OCI-LY1 (cell line): ENCODE measurements at regions not wholly inside any gene's neighbourhood (a gene's known extent, or its start where the extent isn't known, plus 50 kb on each side); places are given as distances from the start of the nearest gene placed in this dataset.

Experiments used
- H2AFZ ChIP-seq: fragments of 200-600 bp; sonication (generic), shearing (Covaris generic); 2 replicates; pipeline ENCODE4 v1.6.0; 2014; ENCODE audit warnings: antibody characterized with exemption, mild to moderate bottlenecking, low read length
- H3F3A ChIP-seq: fragments of 200-600 bp; sonication (generic), shearing (Covaris generic); 2 replicates; pipeline ENCODE4 v1.6.0; 2014; ENCODE audit warnings: mild to moderate bottlenecking, antibody characterized with exemption, low read length, moderate library complexity; ENCODE audit not compliant: insufficient read depth
- H3K27ac ChIP-seq: fragments of 200-600 bp; sonication (generic); 2 replicates; pipeline ENCODE4 v1.5.1; 2014; ENCODE audit warnings: low read length, mixed run types, mild to moderate bottlenecking, low read depth; ENCODE audit not compliant: poor library complexity, severe bottlenecking
- H3K27me3 ChIP-seq: fragments of 200-600 bp; sonication (generic); 2 replicates; pipeline ENCODE4 v1.6.0; 2014; ENCODE audit warnings: antibody characterized with exemption, mild to moderate bottlenecking, low read length, moderate library complexity; ENCODE audit not compliant: insufficient read depth
- H3K36me3 ChIP-seq: fragments of 200-600 bp; sonication (generic); 2 replicates; pipeline ENCODE4 v1.6.1; 2014; ENCODE audit warnings: mild to moderate bottlenecking, antibody characterized with exemption, low read length, moderate library complexity, mixed read lengths; ENCODE audit not compliant: insufficient read depth
- H3K4me1 ChIP-seq: fragments of 200-600 bp; sonication (generic); 2 replicates; pipeline ENCODE4 v1.5.1; 2014; ENCODE audit warnings: mild to moderate bottlenecking, low read length, moderate library complexity; ENCODE audit not compliant: insufficient read depth, severe bottlenecking
- H3K4me2 ChIP-seq: fragments of 200-600 bp; sonication (generic), shearing (Covaris generic); 2 replicates; pipeline ENCODE4 v1.6.1; 2014; ENCODE audit warnings: low read length
- H3K4me3 ChIP-seq: fragments of 200-600 bp; sonication (generic); 2 replicates; pipeline ENCODE4 v1.5.1; 2014; ENCODE audit warnings: low read length, low read depth, mild to moderate bottlenecking, mixed read lengths; ENCODE audit not compliant: poor library complexity, severe bottlenecking
- H3K79me2 ChIP-seq: fragments of 200-600 bp; shearing (Covaris generic); 2 replicates; pipeline ENCODE4 v1.6.1; 2016; ENCODE audit warnings: mixed run types, low read length, mixed read lengths; ENCODE audit not compliant: insufficient read depth
- H3K9ac ChIP-seq: fragments of 200-600 bp; sonication (generic), shearing (Covaris generic); 2 replicates; pipeline ENCODE4 v1.6.1; 2014; ENCODE audit warnings: mild to moderate bottlenecking, low read length, mixed read lengths
- H3K9me2 ChIP-seq: fragments of 200-600 bp; sonication (generic), shearing (Covaris generic); 2 replicates; pipeline ENCODE4 v1.6.1; 2014; ENCODE audit warnings: low read depth, mild to moderate bottlenecking, low read length, mixed read lengths
- H3K9me3 ChIP-seq: fragments of 200-600 bp; shearing (Covaris generic); 2 replicates; pipeline ENCODE4 v1.6.1; 2014; ENCODE audit warnings: low read length, mixed read lengths
- H4K20me1 ChIP-seq: fragments of 200-600 bp; sonication (generic), shearing (Covaris generic); 2 replicates; pipeline ENCODE4 v1.6.0; 2016; ENCODE audit warnings: mild to moderate bottlenecking, low read length; ENCODE audit not compliant: insufficient read depth
- EZH2 ChIP-seq: fragments of 200-600 bp; sonication (generic), shearing (Covaris generic); IDR thresholded peaks from 2 replicates; pipeline ENCODE4 v1.8.0; 2017; ENCODE audit warnings: borderline replicate concordance, mixed run types, mild to moderate bottlenecking, antibody characterized with exemption, low read length, moderate library complexity, mixed read lengths
- TF ChIP-seq, protein P1 (sequence below): fragments of 200-600 bp; sonication (generic), shearing (Covaris generic); IDR thresholded peaks from 2 replicates; pipeline ENCODE4 v1.5.1; 2017; ENCODE audit warnings: mild to moderate bottlenecking, antibody characterized with exemption, low read length, moderate library complexity, mixed read lengths

DNA sequence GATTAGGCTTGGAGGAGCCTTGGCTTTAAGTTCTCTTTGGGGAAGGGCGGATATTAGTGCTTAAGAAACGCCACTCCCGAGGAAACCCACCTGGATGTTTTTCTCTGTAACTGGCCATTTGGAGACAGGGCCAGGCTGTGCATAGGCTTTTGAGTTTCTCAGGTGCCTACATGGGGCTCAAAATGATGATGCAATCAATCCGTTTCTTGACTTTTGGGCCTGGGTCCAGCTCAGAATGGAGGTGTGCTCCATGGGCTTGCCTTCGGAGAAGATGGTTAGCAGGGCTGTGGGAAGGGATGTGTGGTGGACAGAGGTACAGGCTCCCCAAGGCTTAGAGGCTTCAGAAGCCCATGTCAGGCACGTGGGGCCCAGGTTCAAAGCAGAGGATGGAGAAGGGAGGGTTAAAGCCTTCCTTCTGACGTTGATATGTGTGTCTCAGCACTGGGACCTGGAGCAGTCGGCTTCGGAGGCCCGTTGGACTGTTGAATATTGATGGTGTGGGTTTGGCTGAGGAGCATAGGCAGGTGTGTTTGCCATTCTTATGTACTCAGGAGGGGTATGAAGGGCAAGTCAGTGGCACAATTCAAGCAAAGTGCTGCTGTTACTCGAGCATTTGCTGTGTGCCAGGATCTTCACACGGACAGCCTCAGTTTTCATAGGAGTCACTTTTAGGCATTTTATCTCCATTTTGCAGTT is 82.8 kb downstream of the SLC25A47 start:
- no peak overlapping the region for H3K9ac ChIP-seq
- TF ChIP-seq EZH2, result no peak
- TF ChIP-seq, protein P1, sequence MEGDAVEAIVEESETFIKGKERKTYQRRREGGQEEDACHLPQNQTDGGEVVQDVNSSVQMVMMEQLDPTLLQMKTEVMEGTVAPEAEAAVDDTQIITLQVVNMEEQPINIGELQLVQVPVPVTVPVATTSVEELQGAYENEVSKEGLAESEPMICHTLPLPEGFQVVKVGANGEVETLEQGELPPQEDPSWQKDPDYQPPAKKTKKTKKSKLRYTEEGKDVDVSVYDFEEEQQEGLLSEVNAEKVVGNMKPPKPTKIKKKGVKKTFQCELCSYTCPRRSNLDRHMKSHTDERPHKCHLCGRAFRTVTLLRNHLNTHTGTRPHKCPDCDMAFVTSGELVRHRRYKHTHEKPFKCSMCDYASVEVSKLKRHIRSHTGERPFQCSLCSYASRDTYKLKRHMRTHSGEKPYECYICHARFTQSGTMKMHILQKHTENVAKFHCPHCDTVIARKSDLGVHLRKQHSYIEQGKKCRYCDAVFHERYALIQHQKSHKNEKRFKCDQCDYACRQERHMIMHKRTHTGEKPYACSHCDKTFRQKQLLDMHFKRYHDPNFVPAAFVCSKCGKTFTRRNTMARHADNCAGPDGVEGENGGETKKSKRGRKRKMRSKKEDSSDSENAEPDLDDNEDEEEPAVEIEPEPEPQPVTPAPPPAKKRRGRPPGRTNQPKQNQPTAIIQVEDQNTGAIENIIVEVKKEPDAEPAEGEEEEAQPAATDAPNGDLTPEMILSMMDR, result no peak
- no peak overlapping the region for H3K4me2 ChIP-seq
- H3K4me1 ChIP-seq, result no peaks in the 10 kb centered on the region
- H3F3A ChIP-seq, result no peaks in the 10 kb centered on the region
- no peak overlapping the region for H2AFZ ChIP-seq
- H4K20me1 ChIP-seq, result no peaks in the 10 kb centered on the region
- no peaks in the 10 kb centered on the region for H3K9me2 ChIP-seq
- no peak overlapping the region for H3K27ac ChIP-seq
- no peaks in the 10 kb centered on the region for H3K36me3 ChIP-seq
- no peak overlapping the region for H3K4me3 ChIP-seq
- H3K79me2 ChIP-seq, result no peaks in the 10 kb centered on the region
- no peaks in the 10 kb centered on the region for H3K27me3 ChIP-seq
- H3K9me3 ChIP-seq, result no peaks in the 10 kb centered on the region

DNA sequence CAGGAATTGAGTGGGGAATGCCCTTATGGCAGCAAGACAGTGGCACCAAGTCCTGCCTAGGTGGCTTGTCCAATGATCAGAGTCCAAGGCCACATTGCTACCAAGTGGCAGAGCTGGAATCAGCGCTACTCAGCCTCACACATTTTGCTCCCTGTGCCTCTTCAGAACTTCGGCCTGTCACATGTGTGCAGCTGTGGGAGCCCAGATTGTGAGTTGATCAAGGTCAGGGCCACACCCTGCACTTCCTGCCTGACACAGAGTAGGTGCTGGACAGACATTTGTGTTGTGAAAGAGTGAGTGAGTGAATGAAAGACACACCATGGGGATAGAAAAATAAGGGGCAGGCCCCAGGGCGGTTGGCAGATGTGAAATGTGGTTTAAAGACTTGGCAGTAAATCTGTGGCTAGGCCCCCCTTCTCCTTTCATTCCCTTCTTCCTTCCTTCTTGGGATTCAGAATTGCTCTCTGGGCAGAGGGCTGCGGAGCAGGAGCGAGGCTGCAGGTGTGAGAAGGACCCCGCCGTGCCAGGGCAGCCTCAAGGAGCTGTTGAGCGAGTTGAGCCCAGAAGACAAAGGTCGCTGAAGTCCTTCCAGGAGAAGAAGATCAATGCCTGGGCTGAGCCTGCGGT is 83.5 kb downstream of the SLC25A47 start:
- no peak overlapping the region for H3K9ac ChIP-seq
- H4K20me1 ChIP-seq, result no peaks in the 10 kb centered on the region
- H3K9me3 ChIP-seq, result no peaks in the 10 kb centered on the region
- H2AFZ ChIP-seq, result no peak overlapping the region
- no peaks in the 10 kb centered on the region for H3K27me3 ChIP-seq
- H3K36me3 ChIP-seq, result no peaks in the 10 kb centered on the region
- TF ChIP-seq, protein P1, result no peak
- no peak for TF ChIP-seq EZH2
- no peaks in the 10 kb centered on the region for H3F3A ChIP-seq
- no peaks in the 10 kb centered on the region for H3K9me2 ChIP-seq
- H3K4me2 ChIP-seq, result no peak overlapping the region
- H3K4me3 ChIP-seq, result no peak overlapping the region
- H3K4me1 ChIP-seq, result no peaks in the 10 kb centered on the region
- H3K79me2 ChIP-seq, result no peaks in the 10 kb centered on the region
- H3K27ac ChIP-seq, result no peak overlapping the region

DNA sequence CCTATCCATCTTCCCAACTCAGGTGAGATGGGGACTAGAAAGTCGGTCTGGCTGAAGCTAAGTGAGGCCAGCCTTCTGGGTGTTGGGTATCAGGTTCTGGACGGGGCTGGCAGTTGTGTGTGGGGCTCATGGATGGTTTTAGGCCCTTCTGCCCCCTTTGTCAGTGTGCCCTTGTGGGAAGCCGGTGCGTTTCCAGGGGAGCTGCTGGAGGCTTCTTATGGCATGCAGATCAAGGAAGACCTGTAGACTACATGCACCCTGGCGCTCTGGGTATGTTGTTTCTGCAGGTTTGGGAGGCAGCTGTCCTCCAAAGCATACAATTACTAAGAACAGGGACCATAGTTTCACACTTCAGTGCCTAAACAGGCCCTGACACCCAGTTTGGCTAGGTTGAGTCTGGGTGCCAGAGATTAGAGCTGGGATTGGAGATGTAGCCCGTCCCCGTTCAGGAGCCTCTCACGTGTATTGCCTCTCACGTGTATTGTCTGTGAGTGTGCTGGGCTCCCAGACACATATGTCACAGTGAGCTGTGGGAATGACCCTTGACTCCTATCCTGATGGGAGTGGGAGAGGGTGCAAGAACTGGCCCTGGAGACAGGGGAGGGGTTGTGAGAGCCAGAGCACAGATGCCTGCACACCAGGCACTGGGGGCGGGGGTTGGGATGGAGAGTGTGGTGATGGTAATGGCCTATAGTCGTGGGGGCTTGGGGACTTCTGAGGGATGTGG is 84.4 kb downstream of the SLC25A47 start:
- TF ChIP-seq EZH2, result no peak
- TF ChIP-seq, protein P1, result no peak
- Histone ChIP-seq H3K27me3 (no peaks in the 10 kb centered on the region), H3K4me2 (no peak overlapping the region), H3K9me2 (no peaks in the 10 kb centered on the region), H3K4me3 (no peak overlapping the region), H3K9me3 (no peaks in the 10 kb centered on the region), H3K9ac (no peak overlapping the region), H3F3A (no peaks in the 10 kb centered on the region), H3K27ac (no peak overlapping the region), H4K20me1 (no peaks in the 10 kb centered on the region), H3K4me1 (no peaks in the 10 kb centered on the region), H2AFZ (no peak overlapping the region), H3K36me3 (no peaks in the 10 kb centered on the region), H3K79me2 (no peaks in the 10 kb centered on the region)
